RWPE1 (cell line): ENCODE measurements at regions not wholly inside any gene's neighbourhood (a gene's known extent, or its start where the extent isn't known, plus 50 kb on each side); places are given as distances from the start of the nearest gene placed in this dataset.

Source experiments
- CTCF ChIA-PET: fragments of 350-600 bp; sonication (Branson Sonifier 250); formaldehyde crosslinking; extraction: SDS; loops from one replicate; lab custom pipeline; 2021; lab: Yijun Ruan, JAX
- POLR2A ChIA-PET: fragments of 400-600 bp; formaldehyde crosslinking; extraction: SDS; loops from one replicate; lab custom pipeline; 2020; ENCODE audit warnings: antibody characterized with exemption; ENCODE audit not compliant: low non-redundant PET; lab: Yijun Ruan, JAX
- DNase-seq: peaks from one replicate; pipeline ENCODE4 v3.0.0; 2012; ENCODE audit warnings: low spot score
- H3K27ac ChIP-seq: fragments of 450-650 bp; 2 replicates; pipeline ENCODE4 v1.5.1; 2017
- TF ChIP-seq, protein P1 (sequence below): fragments of 450-650 bp; conservative IDR thresholded peaks from 2 replicates; pipeline ENCODE4 v1.5.1; 2017; ENCODE audit warnings: low read depth, mild to moderate bottlenecking

GRCh38 chr12:92436856-92437255 is 265.9 kb upstream of the PLEKHG7 start:
- H3K27ac ChIP-seq: no peak overlapping the region
- ChIA-PET CTCF (interaction anchor here (0.6 kb wide), 1 partner anchor 402 kb away, joined by 3 read pairs; no protein-coding TSS in a partner anchor), POLR2A (no interaction called here)
- TF ChIP-seq, protein P1, sequence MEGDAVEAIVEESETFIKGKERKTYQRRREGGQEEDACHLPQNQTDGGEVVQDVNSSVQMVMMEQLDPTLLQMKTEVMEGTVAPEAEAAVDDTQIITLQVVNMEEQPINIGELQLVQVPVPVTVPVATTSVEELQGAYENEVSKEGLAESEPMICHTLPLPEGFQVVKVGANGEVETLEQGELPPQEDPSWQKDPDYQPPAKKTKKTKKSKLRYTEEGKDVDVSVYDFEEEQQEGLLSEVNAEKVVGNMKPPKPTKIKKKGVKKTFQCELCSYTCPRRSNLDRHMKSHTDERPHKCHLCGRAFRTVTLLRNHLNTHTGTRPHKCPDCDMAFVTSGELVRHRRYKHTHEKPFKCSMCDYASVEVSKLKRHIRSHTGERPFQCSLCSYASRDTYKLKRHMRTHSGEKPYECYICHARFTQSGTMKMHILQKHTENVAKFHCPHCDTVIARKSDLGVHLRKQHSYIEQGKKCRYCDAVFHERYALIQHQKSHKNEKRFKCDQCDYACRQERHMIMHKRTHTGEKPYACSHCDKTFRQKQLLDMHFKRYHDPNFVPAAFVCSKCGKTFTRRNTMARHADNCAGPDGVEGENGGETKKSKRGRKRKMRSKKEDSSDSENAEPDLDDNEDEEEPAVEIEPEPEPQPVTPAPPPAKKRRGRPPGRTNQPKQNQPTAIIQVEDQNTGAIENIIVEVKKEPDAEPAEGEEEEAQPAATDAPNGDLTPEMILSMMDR: no peak
- no peak for DNase-seq

GRCh38 chr12:92434607-92435025 is 268.2 kb upstream of the PLEKHG7 start:
- CTCF ChIA-PET: interaction anchor here (0.8 kb wide), 1 partner anchor 11 kb away, joined by 3 read pairs; no protein-coding TSS in a partner anchor
- no peak overlapping the region for H3K27ac ChIP-seq
- POLR2A ChIA-PET: no interaction called here

GRCh38 chr12:92432724-92433441 is 269.9 kb upstream of the PLEKHG7 start:
- H3K27ac ChIP-seq: no peak overlapping the region
- CTCF ChIA-PET: interaction anchor here (0.7 kb wide), 1 partner anchor 1177 kb away, joined by 3 read pairs; no protein-coding TSS in a partner anchor
- TF ChIP-seq, protein P1: no peak
- POLR2A ChIA-PET: no interaction called here
- DNase-seq: no peak

More at GRCh38 chr12:92434607-92435025, 268.2 kb upstream of the PLEKHG7 start:
- TF ChIP-seq, protein P1: no peak
- DNase-seq: no peak

DNA sequence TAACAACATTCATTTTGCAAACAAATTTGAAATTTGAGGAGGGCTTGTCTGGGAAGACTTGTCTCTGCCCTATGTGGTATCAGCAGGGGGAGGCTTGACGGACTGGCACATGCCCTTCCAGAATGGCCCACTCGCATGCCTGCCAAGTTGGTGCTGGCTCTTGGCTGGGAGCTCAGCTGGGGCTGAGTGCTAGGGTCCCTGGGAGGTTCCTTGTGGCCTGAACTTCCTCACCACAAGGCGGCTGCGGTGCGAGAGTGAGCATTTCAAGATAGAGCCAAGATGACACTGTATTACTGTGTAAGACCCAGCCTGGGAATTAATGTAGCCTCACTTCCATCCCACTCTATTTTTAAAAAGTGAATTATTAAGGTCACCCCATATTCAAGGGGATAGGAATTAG is 271.6 kb upstream of the PLEKHG7 start:
- DNase-seq: no peak
- TF ChIP-seq, protein P1: no peak
- ChIA-PET POLR2A (no interaction called here), CTCF (no interaction called here)
- H3K27ac ChIP-seq: no peak overlapping the region

- no peak for DNase-seq
- TF ChIP-seq, protein P1: no peak
- ChIA-PET CTCF (no interaction called here), POLR2A (no interaction called here)
- H3K27ac ChIP-seq: no peak overlapping the region
Observed at GRCh38 chr12:92426332-92426731, 276.5 kb upstream of the PLEKHG7 start.

DNA sequence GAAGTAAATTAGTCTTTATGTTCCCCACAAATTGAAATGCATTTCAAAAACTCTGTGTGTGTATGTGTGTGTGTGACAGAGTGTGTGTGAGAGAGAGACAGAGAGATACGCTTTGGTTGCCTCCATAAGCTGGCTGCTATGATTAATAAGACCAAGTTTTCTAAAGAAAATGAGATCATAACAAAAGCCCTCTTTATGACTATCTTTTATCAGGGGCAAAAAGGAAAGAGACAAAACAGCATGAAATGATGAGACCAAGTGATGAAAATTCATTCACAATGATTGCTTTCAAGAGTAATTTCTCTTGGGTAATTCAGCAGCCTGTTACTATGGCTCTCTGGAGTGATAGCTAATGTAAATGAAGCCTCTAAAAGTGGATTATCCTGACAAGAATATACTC is 277.6 kb upstream of the PLEKHG7 start:
- POLR2A ChIA-PET: no interaction called here
- TF ChIP-seq, protein P1: no peak
- CTCF ChIA-PET: no interaction called here
- H3K27ac ChIP-seq: no peak overlapping the region
- no peak for DNase-seq
